ENCODE measurements at regions not wholly inside any gene's neighbourhood (a gene's known extent, or its start where the extent isn't known, plus 50 kb on each side); places are given as distances from the start of the nearest gene placed in this dataset.

- WGBS (ENCODE audit: extremely low coverage, insufficient read length, low lambda C conversion rate), result no CpG with 5 or more reads among the region's 7 CpGs
- no peaks in the 10 kb centered on the region for H3K23me2 ChIP-seq (ENCODE audit: insufficient read length, low read depth, low read length, poor library complexity, severe bottlenecking)
- no peak overlapping the region for H3K27ac Mint-ChIP-seq
- H2BK15ac ChIP-seq (ENCODE audit: low read depth, low read length), result no peak overlapping the region
- H4K91ac ChIP-seq (ENCODE audit: insufficient read length, low read depth, low read length), result no peak overlapping the region
- H3K23ac ChIP-seq (ENCODE audit: insufficient read length, low read depth, low read length), result no peak overlapping the region
- DNase-seq, result no peak
- no peak overlapping the region for H3K4me2 ChIP-seq (ENCODE audit: insufficient read depth, insufficient read length, low read length)
- peaks cover 3% of the 10 kb centered on the region in 2 experiments; a peak in 3 of 4 replicates for H3K4me1 Mint-ChIP-seq
- no peak overlapping the region for H3K56ac ChIP-seq (ENCODE audit: insufficient read length, low read depth, low read length)
- H3T11ph ChIP-seq (ENCODE audit: low read length), result no peak overlapping the region
- H3K4me3 Mint-ChIP-seq, result no peak overlapping the region
- H3K27me3 ChIP-seq (ENCODE audit: insufficient read depth, low read length), result no peaks in the 10 kb centered on the region; the same call in 1 of the 2 replicates
- no peak overlapping the region for H2BK20ac ChIP-seq (ENCODE audit: low read depth, low read length, poor library complexity, severe bottlenecking)
- no peaks in the 10 kb centered on the region for H3K79me1 ChIP-seq (ENCODE audit: insufficient read depth, low read depth, low read length, poor library complexity, severe bottlenecking)
- H3K36me3 Mint-ChIP-seq (ENCODE audit: insufficient read depth in 1 of 3, low read depth in 3 of 3), result no peaks in the 10 kb centered on the region
- TF ChIP-seq CTCF (conservative IDR thresholded peaks at IDR 0.05), result no peak
- H3K14ac ChIP-seq (ENCODE audit: insufficient read depth, low read length), result no peak overlapping the region
- H3K27me3 Mint-ChIP-seq (ENCODE audit: low read depth), result peaks cover 2% of the 10 kb centered on the region
- no peaks in the 10 kb centered on the region; a peak in 1 of 5 replicates for H3K9me3 Mint-ChIP-seq
- H3K9ac ChIP-seq (ENCODE audit: extremely low read depth, insufficient read length, low read length), result no peak overlapping the region
- no peaks in the 10 kb centered on the region for H4K20me1 ChIP-seq (ENCODE audit: control insufficient read depth, insufficient read depth, insufficient read length)
- no peak overlapping the region for H3K27ac ChIP-seq (ENCODE audit: insufficient read length, low read depth, low read length)
- no peak overlapping the region for H2BK5ac ChIP-seq (ENCODE audit: insufficient read length, low read length)
- no peak overlapping the region for H2AK5ac ChIP-seq (ENCODE audit: insufficient read length, low read length)
- no peaks in the 10 kb centered on the region for H3K9me3 ChIP-seq (ENCODE audit: control insufficient read depth, low read depth, low read length)
- no peak overlapping the region for H3K4ac ChIP-seq (ENCODE audit: low read depth, low read length)
- no peak overlapping the region for H4K5ac ChIP-seq (ENCODE audit: insufficient read length, low read depth, low read length)
- no peak overlapping the region for H3K18ac ChIP-seq (ENCODE audit: insufficient read length, low read depth, low read length)
- no peak overlapping the region for H2BK12ac ChIP-seq (ENCODE audit: insufficient read length, low read depth, low read length)
- peaks cover 2% of the 10 kb centered on the region; the same call in 1 of the 2 replicates for H3K4me1 ChIP-seq (ENCODE audit: insufficient read depth, low read length)
- no peak overlapping the region for H2BK120ac ChIP-seq (ENCODE audit: low read depth, low read length, poor library complexity, severe bottlenecking)
- H3K79me2 ChIP-seq (ENCODE audit: insufficient read depth, low read length), result no peaks in the 10 kb centered on the region
- no peak overlapping the region for H2AFZ ChIP-seq (ENCODE audit: low read length)
- no peak overlapping the region for H4K8ac ChIP-seq (replicated peaks; ENCODE audit: insufficient read length, low read depth, low read length)
Observed at GRCh38 chr2:42109959-42110640, 59.1 kb upstream of the EML4 start.

Data from H9 (cell line).